Stimulated activated CD4-positive, alpha-beta T cell treated with anti-CD3 and anti-CD28 coated beads, Interleukin-2, amount 100 ng/mL, for 48 hours (primary cell): ENCODE measurements at regions not wholly inside any gene's neighbourhood (a gene's known extent, or its start where the extent isn't known, plus 50 kb on each side); places are given as distances from the start of the nearest gene placed in this dataset.
"Not testable (repeated sequence)": the region's sequence is repeated elsewhere in the genome, so short reads cannot be mapped to it uniquely, and the experiment has no call there.

ENCODE experiments used
- DNase-seq, 2 donors: peaks; one replicate each; pipeline ENCODE4 v3.0.0-alpha.2; 2020

GRCh38 chr7:85866540-85866939 is 679.7 kb upstream of the SEMA3D start:
- DNase-seq, result no peak

- no peak for DNase-seq
Measured at GRCh38 chr7:85851571-85852193, 664.8 kb upstream of the SEMA3D start.

GRCh38 chr7:85850381-85850780 is 663.5 kb upstream of the SEMA3D start:
- DNase-seq, result no peak

- DNase-seq, result no peak
Measured at GRCh38 chr7:85840554-85840953, 653.7 kb upstream of the SEMA3D start.

GRCh38 chr7:85833066-85833465 is 646.2 kb upstream of the SEMA3D start:
- DNase-seq, result no peak

GRCh38 chr7:85830982-85831381 is 644.1 kb upstream of the SEMA3D start:
- DNase-seq, result no peak

- DNase-seq, result no peak
Measured at GRCh38 chr7:85829817-85830432, 643.1 kb upstream of the SEMA3D start.

GRCh38 chr7:85829176-85829575 is 642.3 kb upstream of the SEMA3D start:
- DNase-seq, result no peak

GRCh38 chr7:85828614-85829013 is 641.8 kb upstream of the SEMA3D start:
- no peak for DNase-seq

- no peak for DNase-seq
Measured at GRCh38 chr7:85823396-85824080, 636.7 kb upstream of the SEMA3D start.

GRCh38 chr7:85821926-85822325 is 635.1 kb upstream of the SEMA3D start:
- no peak for DNase-seq

GRCh38 chr7:85820702-85821443 is 634.0 kb upstream of the SEMA3D start:
- DNase-seq, result no peak

GRCh38 chr7:85815526-85815925 is 628.7 kb upstream of the SEMA3D start:
- DNase-seq, result no peak

GRCh38 chr7:85806321-85806720 is 619.5 kb upstream of the SEMA3D start:
- DNase-seq, result no peak

GRCh38 chr7:85805656-85806055 is 618.8 kb upstream of the SEMA3D start:
- no peak for DNase-seq

GRCh38 chr7:85805249-85805648 is 618.4 kb upstream of the SEMA3D start:
- no peak for DNase-seq

GRCh38 chr7:85802211-85802610 is 615.4 kb upstream of the SEMA3D start:
- DNase-seq, result no peak

- no peak for DNase-seq
Measured at GRCh38 chr7:85796956-85797355, 610.1 kb upstream of the SEMA3D start.

GRCh38 chr7:85791098-85791497 is 604.2 kb upstream of the SEMA3D start:
- DNase-seq, result not testable (repeated sequence)

- no peak for DNase-seq
Measured at GRCh38 chr7:85781606-85782005, 594.8 kb upstream of the SEMA3D start.

GRCh38 chr7:85776691-85777345 is 590.0 kb upstream of the SEMA3D start:
- no peak for DNase-seq

GRCh38 chr7:85775431-85775830 is 588.6 kb upstream of the SEMA3D start:
- no peak for DNase-seq

GRCh38 chr7:85774986-85775385 is 588.1 kb upstream of the SEMA3D start:
- no peak for DNase-seq
